Amniotic epithelial cell (primary cell): ENCODE measurements at regions not wholly inside any gene's neighbourhood (a gene's known extent, or its start where the extent isn't known, plus 50 kb on each side); places are given as distances from the start of the nearest gene placed in this dataset.
A peak's percentile ranks its signal among the peaks of the same experiment; 100 is the strongest.
"Not testable (repeated sequence)": the region's sequence is repeated elsewhere in the genome, so short reads cannot be mapped to it uniquely, and the experiment has no call there.

Experiments
- DNase-seq: peaks from one replicate; pipeline ENCODE4 v3.0.0-alpha.2; 2010; ENCODE audit warnings: low read depth

- no peak for DNase-seq
These were observed 846.6 kb downstream of the MCTP2 start for GRCh38 chr15:95078003-95078402.

- DNase-seq: not testable (repeated sequence)
These were observed 848.9 kb downstream of the MCTP2 start for GRCh38 chr15:95080228-95080627.

GRCh38 chr15:95085056-95085455, 853.7 kb downstream of the MCTP2 start:
- DNase-seq: peak; percentile 74

GRCh38 chr15:95086531-95087252, 855.3 kb downstream of the MCTP2 start:
- peak; percentile 90 for DNase-seq

GRCh38 chr15:95087253-95087609, 855.9 kb downstream of the MCTP2 start:
- peak; percentile 49 for DNase-seq

GRCh38 chr15:95091444-95091843, 860.1 kb downstream of the MCTP2 start:
- DNase-seq: no peak

- DNase-seq: no peak
These were observed 863.9 kb downstream of the MCTP2 start for GRCh38 chr15:95095250-95095649.

- DNase-seq: no peak
These were observed 865.3 kb downstream of the MCTP2 start for GRCh38 chr15:95096651-95097050.

- no peak for DNase-seq
These were observed 866.0 kb downstream of the MCTP2 start for GRCh38 chr15:95097361-95097760.

- DNase-seq: peak; percentile 67
These were observed 873.9 kb downstream of the MCTP2 start for GRCh38 chr15:95105229-95105628.

GRCh38 chr15:95106801-95107200, 875.4 kb downstream of the MCTP2 start:
- DNase-seq: no peak

GRCh38 chr15:95108673-95109072, 877.3 kb downstream of the MCTP2 start:
- no peak for DNase-seq

GRCh38 chr15:95111969-95112368, 880.6 kb downstream of the MCTP2 start:
- no peak for DNase-seq

GRCh38 chr15:95113041-95113440, 881.7 kb downstream of the MCTP2 start:
- DNase-seq: peak; percentile 18

- peak; percentile 27 for DNase-seq
These were observed 887.8 kb downstream of the MCTP2 start for GRCh38 chr15:95119041-95119610.

- no peak for DNase-seq
These were observed 889.2 kb downstream of the MCTP2 start for GRCh38 chr15:95120595-95120994.

GRCh38 chr15:95121191-95121590, 889.8 kb downstream of the MCTP2 start:
- DNase-seq: no peak

GRCh38 chr15:95125803-95126202, 894.4 kb downstream of the MCTP2 start:
- DNase-seq: no peak

GRCh38 chr15:95127356-95127755, 896.0 kb downstream of the MCTP2 start:
- DNase-seq: peak; percentile 78

- DNase-seq: no peak
These were observed 898.2 kb downstream of the MCTP2 start for GRCh38 chr15:95129574-95129973.

GRCh38 chr15:95131131-95131556, 899.8 kb downstream of the MCTP2 start:
- DNase-seq: no peak

GRCh38 chr15:95132774-95133173, 901.4 kb downstream of the MCTP2 start:
- peak; percentile 92 for DNase-seq

GRCh38 chr15:95134431-95135110, 903.2 kb downstream of the MCTP2 start:
- DNase-seq: peak; percentile 90
